GM12872 (cell line): ENCODE measurements at regions not wholly inside any gene's neighbourhood (a gene's known extent, or its start where the extent isn't known, plus 50 kb on each side); places are given as distances from the start of the nearest gene placed in this dataset.

ENCODE experiments used
- CTCF ChIP-seq: IDR thresholded peaks from 3 replicates; pipeline ENCODE4 v1.5.1; 2011; ENCODE audit warnings: low read depth, mild to moderate bottlenecking, low read length, moderate library complexity; ENCODE audit not compliant: insufficient read depth

GRCh38 chr1:232518349-232518748 lies 111.6 kb downstream of the SIPA1L2 start:
- no peak for TF ChIP-seq CTCF

- no peak for TF ChIP-seq CTCF
These were observed 112.7 kb downstream of the SIPA1L2 start for GRCh38 chr1:232517204-232517603.

GRCh38 chr1:232515706-232516105 lies 114.2 kb downstream of the SIPA1L2 start:
- TF ChIP-seq CTCF = no peak

- TF ChIP-seq CTCF = no peak
These were observed 117.2 kb downstream of the SIPA1L2 start for GRCh38 chr1:232512712-232513111.

GRCh38 chr1:232511172-232511571 lies 118.8 kb downstream of the SIPA1L2 start:
- TF ChIP-seq CTCF = no peak

- no peak for TF ChIP-seq CTCF
These were observed 119.4 kb downstream of the SIPA1L2 start for GRCh38 chr1:232510367-232511110.

- TF ChIP-seq CTCF = no peak
These were observed 120.4 kb downstream of the SIPA1L2 start for GRCh38 chr1:232509570-232509969.
